Lower lobe of right lung (tissue), 2 donors: ENCODE measurements at regions not wholly inside any gene's neighbourhood (a gene's known extent, or its start where the extent isn't known, plus 50 kb on each side); places are given as distances from the start of the nearest gene placed in this dataset.

ENCODE experiments used
- ATAC-seq, 2 donors: fragments of 200-7000 bp; cut with Tn5 transposase; one replicate each; pipeline ENCODE4 v1.9.1; 2020 to 2022; ENCODE audit warnings: mild to moderate bottlenecking in 2 of 2, moderate library complexity in 2 of 2
- DNase-seq: peaks from one replicate; pipeline ENCODE4 v3.0.0-alpha.2; 2020
- H3K27ac ChIP-seq: fragments of 200-600 bp; one replicate; pipeline ENCODE4 v1.8.0; 2022
- H3K27me3 ChIP-seq: fragments of 200-600 bp; one replicate; pipeline ENCODE4 v1.8.0; 2022; ENCODE audit warnings: low read depth
- H3K36me3 ChIP-seq: fragments of 200-600 bp; one replicate; pipeline ENCODE4 v1.8.0; 2022; ENCODE audit warnings: mild to moderate bottlenecking
- H3K4me1 ChIP-seq: fragments of 200-600 bp; one replicate; pipeline ENCODE4 v1.8.0; 2022
- H3K4me3 ChIP-seq: fragments of 200-600 bp; one replicate; pipeline ENCODE4 v1.8.0; 2022; ENCODE audit warnings: mild to moderate bottlenecking
- H3K9me3 ChIP-seq: fragments of 200-600 bp; one replicate; pipeline ENCODE4 v1.8.0; 2022
- CTCF ChIP-seq: fragments of 200-600 bp; IDR thresholded peaks from one replicate; pipeline ENCODE4 v1.8.0; 2022; ENCODE audit warnings: antibody characterized with exemption, mild to moderate bottlenecking
- intact Hi-C: fragments of 100-400 bp; cut with DNase I; formaldehyde crosslinking; loops from one replicate; pipeline ENCODE4 v1.11.0; 2022
- donor health status: DM: no; HTN: yes; CAD: no; lungs with severe emphysema.

- Histone ChIP-seq H3K9me3 (no peaks in the 10 kb centered on the region), H3K27me3 (no peaks in the 10 kb centered on the region), H3K27ac (no peak overlapping the region), H3K4me1 (no peaks in the 10 kb centered on the region), H3K4me3 (no peak overlapping the region), H3K36me3 (no peaks in the 10 kb centered on the region)
- no peak for DNase-seq
- intact Hi-C loops: no loop called here
- ATAC-seq: no peak
- TF ChIP-seq CTCF: no peak
Observed at GRCh38 chrX:128759177-128759576, 707.0 kb upstream of the ACTRT1 start.

GRCh38 chrX:128754130-128754529 is 701.9 kb upstream of the ACTRT1 start:
- Histone ChIP-seq H3K4me3 (no peak overlapping the region), H3K27me3 (no peaks in the 10 kb centered on the region), H3K27ac (no peak overlapping the region), H3K9me3 (no peaks in the 10 kb centered on the region), H3K36me3 (no peaks in the 10 kb centered on the region), H3K4me1 (no peaks in the 10 kb centered on the region)
- intact Hi-C loops: no loop called here
- DNase-seq (no peak), ATAC-seq (no peak)
- TF ChIP-seq CTCF: no peak

- Histone ChIP-seq H3K9me3 (no peaks in the 10 kb centered on the region), H3K4me3 (no peak overlapping the region), H3K27me3 (no peaks in the 10 kb centered on the region), H3K27ac (no peak overlapping the region), H3K4me1 (no peaks in the 10 kb centered on the region), H3K36me3 (no peaks in the 10 kb centered on the region)
- TF ChIP-seq CTCF: no peak
- intact Hi-C loops: no loop called here
- no peak for ATAC-seq
- no peak for DNase-seq
Observed at GRCh38 chrX:128739539-128739938, 687.3 kb upstream of the ACTRT1 start.

GRCh38 chrX:128728943-128729342 is 676.7 kb upstream of the ACTRT1 start:
- intact Hi-C loops: no loop called here
- Histone ChIP-seq H3K36me3 (no peaks in the 10 kb centered on the region), H3K9me3 (no peaks in the 10 kb centered on the region), H3K4me1 (no peaks in the 10 kb centered on the region), H3K4me3 (no peak overlapping the region), H3K27me3 (no peaks in the 10 kb centered on the region), H3K27ac (no peak overlapping the region)
- peak in 1 of 2 donors; percentile 47 for ATAC-seq
- TF ChIP-seq CTCF: no peak
- no peak for DNase-seq

DNA sequence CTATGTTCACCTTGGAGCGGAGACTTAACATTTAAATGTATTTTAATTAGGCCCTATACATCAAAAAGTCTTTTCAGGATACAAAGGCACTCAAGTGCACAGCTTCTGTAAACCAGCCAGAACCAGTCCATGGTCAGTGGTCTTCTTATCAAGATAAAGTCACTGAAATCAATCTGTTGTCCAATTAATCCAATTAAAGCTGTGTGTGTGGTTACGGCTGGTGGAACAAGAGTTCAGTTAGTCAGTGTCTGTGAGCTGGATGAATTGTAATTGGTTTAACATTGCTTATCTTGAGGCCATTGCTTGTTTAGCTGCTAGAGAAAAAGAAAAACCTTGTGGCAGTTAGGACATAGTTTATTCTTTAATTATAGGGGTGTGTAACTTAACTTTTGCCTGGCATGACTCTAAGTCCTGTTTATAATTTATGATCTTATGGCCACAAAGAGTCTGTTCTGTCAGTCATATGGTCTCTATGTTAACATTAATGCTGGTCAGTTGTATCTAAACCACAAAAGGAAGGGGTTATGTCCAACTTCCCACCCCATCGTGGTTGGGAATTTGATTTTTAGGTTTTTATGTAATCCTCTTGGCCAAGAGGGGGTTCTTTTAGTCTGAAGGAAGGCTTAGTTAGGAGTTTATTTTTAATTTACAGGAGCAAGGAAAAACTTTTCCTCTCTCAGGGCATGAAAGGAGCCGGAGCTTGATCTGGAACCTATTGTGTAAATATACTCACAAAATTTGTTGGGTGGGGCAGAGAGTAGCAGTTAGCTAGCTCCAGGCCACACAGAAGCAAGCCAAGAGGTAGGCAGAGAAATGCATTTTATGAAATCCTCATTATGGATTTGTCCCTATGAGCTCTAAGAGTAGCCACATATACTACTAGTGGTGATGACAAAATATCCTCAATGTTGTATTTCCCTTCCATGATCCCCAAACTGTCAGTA is 665.7 kb upstream of the ACTRT1 start:
- Histone ChIP-seq H3K9me3 (no peaks in the 10 kb centered on the region), H3K27me3 (no peaks in the 10 kb centered on the region), H3K4me1 (no peaks in the 10 kb centered on the region), H3K36me3 (no peaks in the 10 kb centered on the region), H3K27ac (no peak overlapping the region), H3K4me3 (no peak overlapping the region)
- no peak for DNase-seq
- intact Hi-C loops: no loop called here
- ATAC-seq: no peak
- no peak for TF ChIP-seq CTCF
